ENCODE measurements at regions not wholly inside any gene's neighbourhood (a gene's known extent, or its start where the extent isn't known, plus 50 kb on each side); places are given as distances from the start of the nearest gene placed in this dataset.

- TF ChIP-seq CTCF (IDR thresholded peaks at IDR 0.05) (no peak), EP300 (IDR thresholded peaks at IDR 0.05) (no peak)
These were observed 102.3 kb upstream of the CCN2 start for GRCh38 chr6:132053511-132053910.
